GM21381 (cell line): ENCODE measurements at regions not wholly inside any gene's neighbourhood (a gene's known extent, or its start where the extent isn't known, plus 50 kb on each side); places are given as distances from the start of the nearest gene placed in this dataset.
"Not testable (repeated sequence)": the region's sequence is repeated elsewhere in the genome, so short reads cannot be mapped to it uniquely, and the experiment has no call there.

ENCODE experiments used
- ATAC-seq: cut with Tn5 transposase; IDR thresholded peaks from one replicate; pipeline ENCODE4 v1.9.1; 2021; ENCODE audit warnings: mild to moderate bottlenecking, moderate library complexity; ENCODE audit not compliant: unreplicated experiment

GRCh38 chr4:68720723-68721122 is 50.3 kb upstream of the UGT2B15 start:
- ATAC-seq, result not testable (repeated sequence)

- no peak for ATAC-seq
Observed at GRCh38 chr4:68724426-68724825, 54.0 kb upstream of the UGT2B15 start.

- ATAC-seq, result no peak
Observed at GRCh38 chr4:68724922-68725321, 54.5 kb upstream of the UGT2B15 start.

GRCh38 chr4:68732653-68733466 is 62.4 kb upstream of the UGT2B15 start:
- peak; percentile 90 for ATAC-seq

GRCh38 chr4:68734095-68734494 is 63.6 kb upstream of the UGT2B15 start:
- ATAC-seq, result peak; percentile 48

- ATAC-seq, result no peak
Observed at GRCh38 chr4:68735106-68735505, 64.7 kb upstream of the UGT2B15 start.

- ATAC-seq, result no peak
Observed at GRCh38 chr4:68736813-68737212, 66.4 kb upstream of the UGT2B15 start.

GRCh38 chr4:68738036-68738435 is 67.6 kb upstream of the UGT2B15 start:
- no peak for ATAC-seq

GRCh38 chr4:68744368-68744767 is 71.4 kb upstream of the UGT2B10 start:
- ATAC-seq, result no peak

GRCh38 chr4:68748181-68748991 is 67.4 kb upstream of the UGT2B10 start:
- ATAC-seq, result no peak

- ATAC-seq, result no peak
Observed at GRCh38 chr4:68750555-68750954, 65.2 kb upstream of the UGT2B10 start.

- no peak for ATAC-seq
Observed at GRCh38 chr4:68751138-68751537, 64.7 kb upstream of the UGT2B10 start.

GRCh38 chr4:68765876-68766275 is 49.9 kb upstream of the UGT2B10 start:
- no peak for ATAC-seq
